Kidney (tissue), 13 donors: ENCODE measurements at regions not wholly inside any gene's neighbourhood (a gene's known extent, or its start where the extent isn't known, plus 50 kb on each side); places are given as distances from the start of the nearest gene placed in this dataset.

ENCODE experiments used
- DNase-seq, 5 donors: peaks; one replicate each; pipeline ENCODE4 v3.0.0-alpha.2; 2013 to 2020
- FAIRE-seq: peaks from 2 replicates; lab custom pipeline; 2012; peaks lifted over from hg19 to GRCh38; lab: Jason Lieb, UNC
- H3K27ac ChIP-seq, 2 donors: one replicate each; pipeline ENCODE4 v1.7.0; 2013; ENCODE audit warnings: low read depth in 2 of 2, low read length in 2 of 2, inconsistent platforms in 1 of 2
- H3K27me3 ChIP-seq: one replicate; pipeline ENCODE4 v1.7.1; 2013; ENCODE audit warnings: low read length, inconsistent platforms; ENCODE audit not compliant: control insufficient read depth, insufficient read depth
- H3K36me3 ChIP-seq, 3 donors: one replicate each; pipeline versions ENCODE4 v1.7.0 to v1.7.1; 2013; ENCODE audit warnings: low read length in 3 of 3, control low read depth in 1 of 3, inconsistent platforms in 1 of 3; ENCODE audit not compliant: insufficient read depth in 3 of 3, control insufficient read depth in 2 of 3
- H3K4me1 ChIP-seq, 3 donors: one replicate each; pipeline versions ENCODE4 v1.7.0 to v1.7.1; 2013; ENCODE audit warnings: low read length in 3 of 3, inconsistent platforms in 1 of 3, low read depth in 1 of 3; ENCODE audit not compliant: control insufficient read depth in 2 of 3, insufficient read depth in 2 of 3
- H3K4me3 ChIP-seq, 3 donors: one replicate each; pipeline versions ENCODE4 v1.7.0 to v1.8.1; 2013; ENCODE audit warnings: low read length in 3 of 3, control low read depth in 1 of 3, inconsistent platforms in 1 of 3
- H3K9ac ChIP-seq, 3 donors: one replicate each; pipeline versions ENCODE4 v1.7.0 to v1.7.1; 2013; ENCODE audit warnings: low read length in 3 of 3, control low read depth in 1 of 3, inconsistent platforms in 1 of 3
- H3K9me3 ChIP-seq, 3 donors: one replicate each; pipeline versions ENCODE4 v1.7.0 to v1.7.1; 2013; ENCODE audit warnings: low read length in 3 of 3, control low read depth in 1 of 3, inconsistent platforms in 1 of 3; ENCODE audit not compliant: control insufficient read depth in 2 of 3, insufficient read depth in 1 of 3
- CTCF ChIP-seq: IDR thresholded peaks from 3 replicates; pipeline ENCODE4 v1.5.1; 2012; ENCODE audit warnings: mild to moderate bottlenecking, moderate library complexity, borderline replicate concordance; ENCODE audit not compliant: insufficient read depth; ENCODE audit errors: extremely low read depth
- intact Hi-C: fragments of 100-400 bp; cut with DNase I; formaldehyde crosslinking; loops from one replicate; pipeline ENCODE4 v1.11.1; 2022
- donor health status: control.
- donor health status: control.
- donor health status: control.
- donor health status: control.
- donor health status: control.
- donor health status: DM: yes; HTN: yes; CAD: no.
- donor health status: Normal renal cell carcinoma (clear cell type).

DNA sequence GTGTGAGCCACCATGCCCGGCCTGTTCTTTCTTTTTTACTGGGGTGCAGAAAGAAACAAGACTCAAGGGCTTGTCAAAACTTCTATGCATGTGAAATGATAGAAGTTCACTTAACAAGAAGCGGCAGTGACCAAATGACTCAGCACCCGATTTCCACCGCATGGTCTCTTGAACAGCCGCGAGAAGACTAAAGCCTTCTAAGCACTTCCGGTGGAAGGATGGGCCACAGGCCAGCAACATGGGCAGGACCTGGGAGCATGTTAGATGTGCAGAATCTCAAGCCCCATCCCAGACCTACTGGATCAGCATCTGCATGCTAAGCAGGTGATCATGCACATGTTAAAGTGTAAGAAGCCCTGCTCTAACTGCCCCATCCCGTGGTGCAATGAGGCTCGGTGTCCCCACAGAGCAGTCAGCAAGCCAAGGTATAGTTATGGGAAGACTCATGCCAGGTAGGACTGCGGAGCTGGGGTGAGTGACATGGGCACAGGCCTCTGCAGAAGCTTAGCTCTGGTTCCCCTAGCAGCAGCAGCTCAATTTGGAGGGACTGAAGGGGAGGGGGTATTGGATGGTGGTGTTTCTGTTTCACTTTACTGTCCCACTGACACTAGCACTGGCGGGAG, 88.5 kb upstream of the HNF1B start:
- H3K4me1 ChIP-seq = peaks cover 9 to 26% (median 19%) of the 10 kb centered on the region in 3 donors
- TF ChIP-seq CTCF = no peak
- intact Hi-C loops = no loop called here
- no peak overlapping the region for H3K4me3 ChIP-seq
- peaks cover 0 to 3% (median 0%) of the 10 kb centered on the region in 3 donors for H3K9me3 ChIP-seq
- H3K27me3 ChIP-seq = no peaks in the 10 kb centered on the region
- H3K36me3 ChIP-seq = no peaks in the 10 kb centered on the region
- FAIRE-seq = no peak
- no peak overlapping the region for H3K9ac ChIP-seq
- DNase-seq = no peak
- no peak overlapping the region for H3K27ac ChIP-seq

DNA sequence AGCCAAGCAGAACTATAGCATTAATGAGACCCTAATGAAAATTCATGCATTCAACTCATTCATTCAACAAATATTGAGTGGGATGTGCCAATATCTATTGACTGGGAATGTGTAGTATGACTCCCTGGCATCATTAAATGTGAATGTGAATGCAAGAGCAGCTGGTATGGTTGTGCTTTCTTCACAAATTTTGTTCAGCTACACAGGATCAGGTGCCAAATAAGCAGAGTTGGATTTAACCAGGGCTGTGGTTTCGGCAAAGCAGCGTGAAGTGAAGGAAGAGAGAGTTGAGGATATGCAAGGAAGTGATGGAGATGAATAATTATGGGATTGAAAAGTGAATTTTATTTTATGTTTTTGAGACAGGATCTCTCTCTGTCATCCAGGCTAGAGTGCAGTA, 87.1 kb upstream of the HNF1B start:
- FAIRE-seq (no peak), DNase-seq (no peak)
- TF ChIP-seq CTCF = no peak

DNA sequence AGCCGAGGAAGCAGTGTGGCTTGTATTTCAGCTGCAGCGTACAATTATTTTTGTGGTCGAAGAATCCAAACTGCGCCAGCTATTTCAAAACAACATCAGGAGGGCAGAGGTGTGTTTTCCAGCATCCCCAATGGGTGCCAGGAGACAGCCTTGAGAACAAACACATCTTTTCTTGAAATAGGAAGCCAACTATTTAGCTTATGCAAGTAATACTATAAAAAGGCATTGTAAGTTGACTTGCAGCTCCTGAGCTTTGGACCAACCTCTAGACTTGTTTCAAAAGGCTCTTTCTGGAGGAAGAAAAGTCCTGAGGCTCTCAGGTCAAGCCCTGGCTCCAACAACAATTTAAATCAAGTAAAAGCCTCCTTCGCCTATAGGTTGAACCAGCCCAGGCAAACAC, 86.6 kb upstream of the HNF1B start:
- no peak overlapping the region for H3K9ac ChIP-seq
- H3K27ac ChIP-seq = peak overlapping the region in 1 of 2 donors; percentile 69
- H3K4me3 ChIP-seq = no peak overlapping the region
- intact Hi-C loops = no loop called here
- H3K27me3 ChIP-seq = no peaks in the 10 kb centered on the region
- DNase-seq (no peak), FAIRE-seq (no peak)
- no peaks in the 10 kb centered on the region for H3K36me3 ChIP-seq
- H3K9me3 ChIP-seq = peaks cover 0 to 3% (median 0%) of the 10 kb centered on the region in 3 donors
- no peak for TF ChIP-seq CTCF
- peaks cover 9 to 37% (median 31%) of the 10 kb centered on the region in 3 donors for H3K4me1 ChIP-seq

More for the DNA sequence above, 87.1 kb upstream of the HNF1B start:
- Histone ChIP-seq H3K27me3 (no peaks in the 10 kb centered on the region), H3K4me1 (peaks cover 9 to 32% (median 27%) of the 10 kb centered on the region in 3 donors), H3K36me3 (no peaks in the 10 kb centered on the region), H3K27ac (no peak overlapping the region), H3K9me3 (peaks cover 0 to 3% (median 0%) of the 10 kb centered on the region in 3 donors), H3K9ac (no peak overlapping the region), H3K4me3 (no peak overlapping the region)
- intact Hi-C loops = no loop called here
